Activated naive CD4-positive, alpha-beta T cell treated with anti-CD3 and anti-CD28 coated beads, Interleukin-2, amount 50 U/mL, for 24 hours (primary cell): ENCODE measurements at regions not wholly inside any gene's neighbourhood (a gene's known extent, or its start where the extent isn't known, plus 50 kb on each side); places are given as distances from the start of the nearest gene placed in this dataset.

Experiments used
- H3K27ac Mint-ChIP-seq: one replicate; pipeline ENCODE4 v1.8.0; 2021; ENCODE audit warnings: mild to moderate bottlenecking, mixed read lengths
- H3K27me3 Mint-ChIP-seq: one replicate; pipeline ENCODE4 v1.8.0; 2021; ENCODE audit warnings: mixed read lengths
- H3K36me3 Mint-ChIP-seq: one replicate; pipeline ENCODE4 v1.8.0; 2021; ENCODE audit warnings: mixed read lengths
- H3K4me1 Mint-ChIP-seq: one replicate; pipeline ENCODE4 v1.8.0; 2021; ENCODE audit warnings: mixed read lengths
- H3K4me3 Mint-ChIP-seq: one replicate; pipeline ENCODE4 v1.8.0; 2021; ENCODE audit warnings: mild to moderate bottlenecking, mixed read lengths
- H3K9me3 Mint-ChIP-seq: one replicate; pipeline ENCODE4 v1.8.0; 2021; ENCODE audit warnings: mixed read lengths

GRCh38 chr7:22617166-22617565 lies 109.8 kb upstream of the IL6 start:
- Mint-ChIP-seq H3K27me3 (peaks cover 3% of the 10 kb centered on the region), H3K4me1 (no peaks in the 10 kb centered on the region), H3K9me3 (peaks cover 6% of the 10 kb centered on the region), H3K36me3 (peaks cover 2% of the 10 kb centered on the region), H3K4me3 (no peak overlapping the region), H3K27ac (no peak overlapping the region)

GRCh38 chr7:22613496-22613895 lies 113.5 kb upstream of the IL6 start:
- peaks cover 6% of the 10 kb centered on the region for H3K9me3 Mint-ChIP-seq
- H3K4me3 Mint-ChIP-seq: no peak overlapping the region
- no peaks in the 10 kb centered on the region for H3K4me1 Mint-ChIP-seq
- H3K36me3 Mint-ChIP-seq: peaks cover 2% of the 10 kb centered on the region
- H3K27ac Mint-ChIP-seq: no peak overlapping the region
- peaks cover 4% of the 10 kb centered on the region for H3K27me3 Mint-ChIP-seq

GRCh38 chr7:22612776-22613175 lies 112.8 kb upstream of the STEAP1B start:
- no peak overlapping the region for H3K4me3 Mint-ChIP-seq
- no peak overlapping the region for H3K27ac Mint-ChIP-seq
- no peaks in the 10 kb centered on the region for H3K4me1 Mint-ChIP-seq
- peaks cover 4% of the 10 kb centered on the region for H3K27me3 Mint-ChIP-seq
- peaks cover 1% of the 10 kb centered on the region for H3K9me3 Mint-ChIP-seq
- H3K36me3 Mint-ChIP-seq: peaks cover 2% of the 10 kb centered on the region

- Mint-ChIP-seq H3K36me3 (peaks cover 2% of the 10 kb centered on the region), H3K27me3 (peaks cover 4% of the 10 kb centered on the region), H3K27ac (peak overlapping the region; percentile 19), H3K4me3 (no peak overlapping the region), H3K9me3 (no peaks in the 10 kb centered on the region), H3K4me1 (no peaks in the 10 kb centered on the region)
Measured at GRCh38 chr7:22611758-22612079, 111.7 kb upstream of the STEAP1B start.

GRCh38 chr7:22610951-22611757 lies 111.2 kb upstream of the STEAP1B start:
- no peak overlapping the region for H3K4me3 Mint-ChIP-seq
- H3K36me3 Mint-ChIP-seq: peaks cover 2% of the 10 kb centered on the region
- no peak overlapping the region for H3K27ac Mint-ChIP-seq
- H3K27me3 Mint-ChIP-seq: peaks cover 4% of the 10 kb centered on the region
- no peaks in the 10 kb centered on the region for H3K9me3 Mint-ChIP-seq
- no peaks in the 10 kb centered on the region for H3K4me1 Mint-ChIP-seq

DNA sequence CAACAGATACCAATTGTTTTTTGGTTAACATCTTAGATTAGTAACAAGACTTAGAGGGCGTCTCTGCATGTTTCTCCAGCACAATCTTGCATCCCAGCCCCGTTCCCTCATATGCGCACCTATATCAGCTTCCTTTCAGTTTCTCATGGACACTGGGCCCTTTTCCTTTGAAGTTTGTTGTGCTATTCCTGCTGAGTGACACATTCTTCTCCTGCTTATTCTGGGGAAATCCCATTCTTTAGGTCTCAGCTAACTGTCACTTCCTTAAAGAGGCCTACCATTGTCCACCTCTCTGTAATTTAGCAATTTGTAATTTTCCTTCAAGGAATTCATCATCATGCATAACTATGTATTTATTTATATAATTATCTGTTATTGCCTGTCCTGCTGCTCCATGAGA lies 110.3 kb upstream of the STEAP1B start:
- H3K4me3 Mint-ChIP-seq: no peak overlapping the region
- H3K27ac Mint-ChIP-seq: no peak overlapping the region
- peaks cover 2% of the 10 kb centered on the region for H3K36me3 Mint-ChIP-seq
- H3K27me3 Mint-ChIP-seq: peaks cover 4% of the 10 kb centered on the region
- H3K9me3 Mint-ChIP-seq: no peaks in the 10 kb centered on the region
- H3K4me1 Mint-ChIP-seq: no peaks in the 10 kb centered on the region

DNA sequence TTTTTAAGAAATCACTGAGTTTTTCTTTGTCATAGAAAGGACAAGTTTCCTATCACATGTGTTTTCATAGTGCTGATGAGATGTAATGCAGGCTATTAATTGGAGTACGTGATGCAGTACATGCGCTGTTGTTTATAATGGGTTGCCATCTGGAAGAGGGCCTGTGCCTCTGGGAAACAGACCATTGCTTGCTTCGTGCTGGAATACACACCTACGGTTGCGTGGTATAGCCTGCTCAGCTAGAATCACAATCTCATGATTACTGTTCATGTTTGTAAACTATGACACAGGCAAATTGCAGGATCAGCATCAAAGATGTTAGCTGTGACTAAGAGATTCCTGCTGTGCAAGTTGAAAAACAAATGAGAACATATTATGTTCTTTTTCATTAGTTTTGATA lies 107.2 kb upstream of the STEAP1B start:
- peaks cover 1% of the 10 kb centered on the region for H3K27me3 Mint-ChIP-seq
- no peaks in the 10 kb centered on the region for H3K36me3 Mint-ChIP-seq
- no peak overlapping the region for H3K27ac Mint-ChIP-seq
- no peaks in the 10 kb centered on the region for H3K9me3 Mint-ChIP-seq
- H3K4me3 Mint-ChIP-seq: no peak overlapping the region
- no peaks in the 10 kb centered on the region for H3K4me1 Mint-ChIP-seq

- Mint-ChIP-seq H3K36me3 (no peaks in the 10 kb centered on the region), H3K4me1 (no peaks in the 10 kb centered on the region), H3K27ac (no peak overlapping the region), H3K4me3 (no peak overlapping the region), H3K9me3 (no peaks in the 10 kb centered on the region), H3K27me3 (no peaks in the 10 kb centered on the region)
Measured at GRCh38 chr7:22604246-22604645, 104.3 kb upstream of the STEAP1B start.

GRCh38 chr7:22601812-22602565 lies 102.0 kb upstream of the STEAP1B start:
- no peaks in the 10 kb centered on the region for H3K9me3 Mint-ChIP-seq
- H3K27ac Mint-ChIP-seq: no peak overlapping the region
- H3K4me1 Mint-ChIP-seq: no peaks in the 10 kb centered on the region
- no peaks in the 10 kb centered on the region for H3K36me3 Mint-ChIP-seq
- peaks cover 2% of the 10 kb centered on the region for H3K27me3 Mint-ChIP-seq
- no peak overlapping the region for H3K4me3 Mint-ChIP-seq

- Mint-ChIP-seq H3K4me3 (no peak overlapping the region), H3K4me1 (no peaks in the 10 kb centered on the region), H3K27ac (no peak overlapping the region), H3K36me3 (no peaks in the 10 kb centered on the region), H3K9me3 (no peaks in the 10 kb centered on the region), H3K27me3 (peaks cover 2% of the 10 kb centered on the region)
Measured at GRCh38 chr7:22601408-22601807, 101.4 kb upstream of the STEAP1B start.

- Mint-ChIP-seq H3K27me3 (peaks cover 2% of the 10 kb centered on the region), H3K4me1 (no peaks in the 10 kb centered on the region), H3K27ac (no peak overlapping the region), H3K9me3 (no peaks in the 10 kb centered on the region), H3K36me3 (no peaks in the 10 kb centered on the region), H3K4me3 (no peak overlapping the region)
Measured at GRCh38 chr7:22601003-22601402, 101.0 kb upstream of the STEAP1B start.

DNA sequence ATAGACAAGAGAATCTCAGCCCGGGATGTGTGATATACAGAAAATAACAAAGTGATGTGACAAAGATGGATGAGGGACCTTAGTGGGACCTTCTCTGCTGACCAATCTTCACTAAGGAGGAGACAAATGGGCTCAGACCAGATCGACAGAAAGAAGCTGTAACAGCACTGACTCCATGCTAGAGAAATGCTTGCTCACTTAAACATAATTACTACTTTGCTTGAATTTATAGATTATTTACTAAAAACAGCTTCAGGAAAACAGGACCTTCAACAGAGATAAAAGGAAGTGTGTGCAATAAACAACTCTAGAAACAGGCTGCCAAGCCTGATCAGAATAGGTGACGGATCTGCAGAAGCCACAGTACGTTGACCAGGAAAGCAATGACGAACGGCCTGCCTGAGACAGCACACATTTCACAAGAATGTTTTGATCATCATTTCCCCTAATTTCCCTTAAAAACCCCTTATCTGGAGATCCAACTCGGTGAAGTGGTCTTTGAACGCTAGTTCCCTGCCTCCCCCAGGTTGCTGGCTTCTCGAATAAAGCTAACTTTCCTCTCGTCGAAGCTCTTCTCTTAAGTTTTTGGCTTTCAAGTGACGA lies 98.4 kb upstream of the STEAP1B start:
- Mint-ChIP-seq H3K36me3 (peaks cover 2% of the 10 kb centered on the region), H3K27ac (no peak overlapping the region), H3K9me3 (no peaks in the 10 kb centered on the region), H3K4me3 (no peak overlapping the region), H3K4me1 (no peaks in the 10 kb centered on the region), H3K27me3 (peaks cover 2% of the 10 kb centered on the region)

DNA sequence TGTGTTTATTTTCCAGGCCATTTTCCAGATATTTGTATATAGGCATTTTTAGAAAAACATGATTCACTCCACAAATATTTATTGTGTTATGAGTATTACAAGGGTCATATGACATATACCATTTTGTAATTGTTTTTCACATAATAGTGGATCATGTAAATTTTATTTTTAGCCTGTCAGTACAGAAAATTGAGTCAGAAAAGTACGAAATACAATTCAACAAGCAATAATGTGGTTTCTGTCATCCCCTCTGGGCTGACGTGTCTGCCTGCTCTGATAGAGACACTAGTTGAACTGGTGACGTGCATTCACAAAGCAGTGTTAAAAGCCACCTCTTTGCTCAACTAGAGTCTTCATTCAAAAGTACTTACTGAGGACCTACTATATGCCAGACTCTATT lies 97.9 kb upstream of the STEAP1B start:
- Mint-ChIP-seq H3K4me1 (no peaks in the 10 kb centered on the region), H3K9me3 (no peaks in the 10 kb centered on the region), H3K27ac (no peak overlapping the region), H3K27me3 (peaks cover 2% of the 10 kb centered on the region), H3K36me3 (peaks cover 2% of the 10 kb centered on the region), H3K4me3 (no peak overlapping the region)

DNA sequence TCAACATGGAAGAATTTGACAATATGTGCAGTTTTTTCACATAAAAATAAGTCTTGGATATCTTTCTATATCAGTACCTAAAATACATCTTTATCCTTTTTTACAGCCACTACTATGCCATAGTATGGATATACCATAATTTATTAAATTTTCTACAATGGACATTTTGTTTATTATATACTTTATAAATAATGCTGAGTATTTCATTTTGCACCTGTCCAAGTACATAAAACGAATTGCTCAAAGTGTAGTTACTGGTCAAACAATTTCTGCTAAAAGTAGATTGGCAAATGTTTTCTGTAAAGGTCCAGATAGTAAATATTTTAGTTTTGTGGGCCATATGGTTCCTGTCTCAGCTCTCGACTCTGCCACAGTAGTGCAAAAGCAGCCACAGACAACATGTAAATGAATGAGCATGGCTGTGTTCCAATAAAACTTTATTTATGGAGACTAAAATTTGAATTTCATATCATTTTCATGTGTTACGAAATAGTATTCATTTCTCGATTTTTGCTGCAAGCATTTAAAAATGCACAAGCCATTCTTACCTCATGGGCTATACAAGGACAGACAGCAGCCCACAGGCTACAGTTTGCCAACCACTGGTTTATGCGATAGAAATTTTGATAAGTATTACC lies 96.9 kb upstream of the STEAP1B start:
- H3K27ac Mint-ChIP-seq: no peak overlapping the region
- no peaks in the 10 kb centered on the region for H3K4me1 Mint-ChIP-seq
- no peak overlapping the region for H3K4me3 Mint-ChIP-seq
- H3K27me3 Mint-ChIP-seq: peaks cover 2% of the 10 kb centered on the region
- no peaks in the 10 kb centered on the region for H3K9me3 Mint-ChIP-seq
- H3K36me3 Mint-ChIP-seq: peaks cover 2% of the 10 kb centered on the region

DNA sequence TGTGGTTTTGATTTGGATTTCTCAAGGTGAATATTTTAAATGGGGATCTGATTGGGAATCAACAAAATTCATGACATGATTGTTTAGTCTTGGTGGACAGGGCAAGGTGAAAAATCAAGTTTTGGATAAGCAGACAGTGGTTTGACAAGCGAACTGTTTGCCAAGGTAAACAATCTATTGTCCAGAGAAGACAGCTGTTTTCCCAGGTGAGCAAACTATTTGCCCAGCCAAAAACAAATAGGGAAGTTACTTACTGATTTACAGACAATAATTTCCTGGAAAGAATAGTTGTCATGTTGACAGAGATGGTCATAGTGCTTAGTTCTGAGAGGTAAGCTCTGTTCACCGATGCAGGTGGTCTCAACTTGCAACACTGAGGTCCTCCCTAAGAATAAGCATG lies 94.0 kb upstream of the STEAP1B start:
- Mint-ChIP-seq H3K27ac (no peak overlapping the region), H3K4me1 (no peaks in the 10 kb centered on the region), H3K4me3 (no peak overlapping the region), H3K36me3 (peaks cover 2% of the 10 kb centered on the region), H3K27me3 (peaks cover 2% of the 10 kb centered on the region), H3K9me3 (no peaks in the 10 kb centered on the region)

GRCh38 chr7:22591271-22591670 lies 91.3 kb upstream of the STEAP1B start:
- Mint-ChIP-seq H3K9me3 (no peaks in the 10 kb centered on the region), H3K4me3 (no peak overlapping the region), H3K36me3 (peaks cover 2% of the 10 kb centered on the region), H3K27ac (no peak overlapping the region), H3K27me3 (no peaks in the 10 kb centered on the region), H3K4me1 (peaks cover 13% of the 10 kb centered on the region)
